HUDEP-2 (cell line): ENCODE measurements at regions not wholly inside any gene's neighbourhood (a gene's known extent, or its start where the extent isn't known, plus 50 kb on each side); places are given as distances from the start of the nearest gene placed in this dataset.

Experiments used
- DNase-seq, 76 experiments: peaks; one replicate each; lab custom pipeline; 2025; ENCODE audit not compliant: unreplicated experiment in 76 of 76; lab: John Stamatoyannopoulos, UW

- peak in 13 of 76 experiments; percentile 0 to 29 (median 10) for DNase-seq
Measured at GRCh38 chr11:88231894-88232482, 56.7 kb upstream of the RAB38 start.

GRCh38 chr11:88229303-88229702, 54.1 kb upstream of the RAB38 start:
- no peak for DNase-seq
